ENCODE measurements at regions not wholly inside any gene's neighbourhood (a gene's known extent, or its start where the extent isn't known, plus 50 kb on each side); places are given as distances from the start of the nearest gene placed in this dataset.

- H3K4me3 ChIP-seq (ENCODE audit: low read depth, low read length) = no peak overlapping the region
- no peak for TF ChIP-seq CTCF (IDR thresholded peaks at IDR 0.05; ENCODE audit: insufficient read depth, low read length)
- no peak for DNase-seq (ENCODE audit: low read depth)
Measured at GRCh38 chr7:87047-87446, 105.3 kb upstream of the FAM20C start.

- no peak overlapping the region for H3K4me3 ChIP-seq (ENCODE audit: low read depth, low read length)
- no peak for DNase-seq (ENCODE audit: low read depth)
- no peak for TF ChIP-seq CTCF (IDR thresholded peaks at IDR 0.05; ENCODE audit: insufficient read depth, low read length)
Measured at GRCh38 chr7:87671-88070, 104.7 kb upstream of the FAM20C start.

- no peak for DNase-seq (ENCODE audit: low read depth)
- TF ChIP-seq CTCF (IDR thresholded peaks at IDR 0.05; ENCODE audit: insufficient read depth, low read length) = no peak
Measured at GRCh38 chr7:88095-88926, 104.1 kb upstream of the FAM20C start.

GRCh38 chr7:88927-89231 is 103.5 kb upstream of the FAM20C start:
- TF ChIP-seq CTCF (IDR thresholded peaks at IDR 0.05; ENCODE audit: insufficient read depth, low read length) = no peak
- no peak overlapping the region for H3K4me3 ChIP-seq (ENCODE audit: low read depth, low read length)
- no peak for DNase-seq (ENCODE audit: low read depth)

More at GRCh38 chr7:88095-88926, 104.1 kb upstream of the FAM20C start:
- H3K4me3 ChIP-seq (ENCODE audit: low read depth, low read length) = no peak overlapping the region

- DNase-seq (ENCODE audit: low read depth) = peak; percentile 91
- TF ChIP-seq CTCF (IDR thresholded peaks at IDR 0.05; ENCODE audit: insufficient read depth, low read length) = no peak
- no peak overlapping the region for H3K4me3 ChIP-seq (ENCODE audit: low read depth, low read length)
Measured at GRCh38 chr7:89232-90019, 102.9 kb upstream of the FAM20C start.

- TF ChIP-seq CTCF (IDR thresholded peaks at IDR 0.05; ENCODE audit: insufficient read depth, low read length) = no peak
- DNase-seq (ENCODE audit: low read depth) = peak; percentile 88
- H3K4me3 ChIP-seq (ENCODE audit: low read depth, low read length) = no peak overlapping the region
Measured at GRCh38 chr7:90111-91063, 102.0 kb upstream of the FAM20C start.
